GM04504 (cell line): ENCODE measurements at regions not wholly inside any gene's neighbourhood (a gene's known extent, or its start where the extent isn't known, plus 50 kb on each side); places are given as distances from the start of the nearest gene placed in this dataset.
"Not testable (repeated sequence)": the region's sequence is repeated elsewhere in the genome, so short reads cannot be mapped to it uniquely, and the experiment has no call there.

Experiments
- DNase-seq: peaks from one replicate; pipeline ENCODE4 v3.0.0-alpha.2; 2012; ENCODE audit warnings: low read depth

- no peak for DNase-seq
Observed at GRCh38 chr9:85331626-85332025, 410.1 kb downstream of the AGTPBP1 start.

- no peak for DNase-seq
Observed at GRCh38 chr9:85322592-85322991, 419.2 kb downstream of the AGTPBP1 start.

- DNase-seq: no peak
Observed at GRCh38 chr9:85321561-85321960, 420.2 kb downstream of the AGTPBP1 start.

GRCh38 chr9:85319936-85320656 lies 421.7 kb downstream of the AGTPBP1 start:
- no peak for DNase-seq

- DNase-seq: not testable (repeated sequence)
Observed at GRCh38 chr9:85315535-85315934, 426.2 kb downstream of the AGTPBP1 start.

- DNase-seq: no peak
Observed at GRCh38 chr9:85310573-85310972, 431.2 kb downstream of the AGTPBP1 start.

GRCh38 chr9:85303757-85304134 lies 438.0 kb downstream of the AGTPBP1 start:
- no peak for DNase-seq

- no peak for DNase-seq
Observed at GRCh38 chr9:85302938-85303756, 438.6 kb downstream of the AGTPBP1 start.

GRCh38 chr9:85298499-85298898 lies 443.3 kb downstream of the AGTPBP1 start:
- no peak for DNase-seq

GRCh38 chr9:85295244-85295643 lies 446.5 kb downstream of the AGTPBP1 start:
- not testable (repeated sequence) for DNase-seq

- no peak for DNase-seq
Observed at GRCh38 chr9:85292261-85292660, 449.5 kb downstream of the AGTPBP1 start.

GRCh38 chr9:85291266-85291665 lies 450.5 kb downstream of the AGTPBP1 start:
- DNase-seq: no peak

- DNase-seq: no peak
Observed at GRCh38 chr9:85290019-85290418, 451.7 kb downstream of the AGTPBP1 start.

GRCh38 chr9:85289142-85289541 lies 452.6 kb downstream of the AGTPBP1 start:
- DNase-seq: no peak

- no peak for DNase-seq
Observed at GRCh38 chr9:85283421-85283820, 458.3 kb downstream of the AGTPBP1 start.

GRCh38 chr9:85278769-85279168 lies 463.0 kb downstream of the AGTPBP1 start:
- no peak for DNase-seq

GRCh38 chr9:85276741-85277140 lies 465.0 kb downstream of the AGTPBP1 start:
- no peak for DNase-seq

GRCh38 chr9:85269811-85270210 lies 471.9 kb downstream of the AGTPBP1 start:
- no peak for DNase-seq

- no peak for DNase-seq
Observed at GRCh38 chr9:85268131-85268530, 473.6 kb downstream of the AGTPBP1 start.

GRCh38 chr9:85264695-85265094 lies 477.1 kb downstream of the AGTPBP1 start:
- DNase-seq: no peak

- no peak for DNase-seq
Observed at GRCh38 chr9:85263288-85263687, 478.5 kb downstream of the AGTPBP1 start.

GRCh38 chr9:85262333-85262732 lies 479.4 kb downstream of the AGTPBP1 start:
- DNase-seq: no peak

- no peak for DNase-seq
Observed at GRCh38 chr9:85260275-85260845, 481.4 kb downstream of the AGTPBP1 start.
